ENCODE measurements at regions not wholly inside any gene's neighbourhood (a gene's known extent, or its start where the extent isn't known, plus 50 kb on each side); places are given as distances from the start of the nearest gene placed in this dataset.

DNA sequence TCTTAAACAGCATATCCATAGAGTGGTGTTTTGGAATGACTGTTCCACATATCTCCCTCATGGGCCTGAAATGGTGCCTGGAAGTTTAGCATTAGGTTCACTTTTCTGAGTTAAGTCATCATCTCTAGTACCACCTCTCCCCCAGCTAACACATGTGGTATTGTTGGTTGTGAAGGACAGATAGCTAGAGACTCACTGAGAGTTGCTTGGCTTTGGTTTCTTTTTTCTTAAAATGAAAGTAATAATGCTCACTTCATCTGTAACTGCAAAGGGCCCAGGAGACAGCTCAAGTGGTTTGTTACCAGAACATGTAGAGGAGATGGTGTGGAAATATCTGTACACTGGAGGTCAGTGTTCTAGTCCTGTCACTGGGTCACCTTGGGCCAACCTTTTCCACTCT, 90.9 kb downstream of the EFNB1 start:
- TF ChIP-seq, protein P1, sequence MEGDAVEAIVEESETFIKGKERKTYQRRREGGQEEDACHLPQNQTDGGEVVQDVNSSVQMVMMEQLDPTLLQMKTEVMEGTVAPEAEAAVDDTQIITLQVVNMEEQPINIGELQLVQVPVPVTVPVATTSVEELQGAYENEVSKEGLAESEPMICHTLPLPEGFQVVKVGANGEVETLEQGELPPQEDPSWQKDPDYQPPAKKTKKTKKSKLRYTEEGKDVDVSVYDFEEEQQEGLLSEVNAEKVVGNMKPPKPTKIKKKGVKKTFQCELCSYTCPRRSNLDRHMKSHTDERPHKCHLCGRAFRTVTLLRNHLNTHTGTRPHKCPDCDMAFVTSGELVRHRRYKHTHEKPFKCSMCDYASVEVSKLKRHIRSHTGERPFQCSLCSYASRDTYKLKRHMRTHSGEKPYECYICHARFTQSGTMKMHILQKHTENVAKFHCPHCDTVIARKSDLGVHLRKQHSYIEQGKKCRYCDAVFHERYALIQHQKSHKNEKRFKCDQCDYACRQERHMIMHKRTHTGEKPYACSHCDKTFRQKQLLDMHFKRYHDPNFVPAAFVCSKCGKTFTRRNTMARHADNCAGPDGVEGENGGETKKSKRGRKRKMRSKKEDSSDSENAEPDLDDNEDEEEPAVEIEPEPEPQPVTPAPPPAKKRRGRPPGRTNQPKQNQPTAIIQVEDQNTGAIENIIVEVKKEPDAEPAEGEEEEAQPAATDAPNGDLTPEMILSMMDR (conservative IDR thresholded peaks at IDR 0.05 in 1 of 2, IDR thresholded peaks at IDR 0.05 in 1 of 2; ENCODE audit: low read depth in 1 of 2, low read length in 2 of 2), result no peak
- no peak for TF ChIP-seq EZH2 (IDR thresholded peaks at IDR 0.05; ENCODE audit: low read length, missing control alignments)
